CD4-positive, alpha-beta memory T cell (primary cell): ENCODE measurements at regions not wholly inside any gene's neighbourhood (a gene's known extent, or its start where the extent isn't known, plus 50 kb on each side); places are given as distances from the start of the nearest gene placed in this dataset.

Source experiments
- CTCF ChIA-PET: fragments of 350-600 bp; sonication (Branson Sonifier 250); formaldehyde crosslinking; loops from one replicate; lab custom pipeline; 2021; ENCODE audit warnings: inconsistent platforms; ENCODE audit not compliant: partially characterized antibody; lab: Charles Lee
- POLR2A ChIA-PET: fragments of 350-600 bp; sonication (Branson Sonifier 250); formaldehyde crosslinking; loops from one replicate; lab custom pipeline; 2021; ENCODE audit not compliant: partially characterized antibody; lab: Charles Lee
- DNase-seq, 5 donors: peaks; one replicate each; pipeline versions ENCODE4 v3.0.0 to v3.0.0-alpha.2; 2020 to 2022; ENCODE audit warnings: mixed read lengths in 1 of 5
- H3K27ac ChIP-seq: one replicate; pipeline ENCODE4 v1.7.0; 2013; ENCODE audit warnings: low read depth, low read length
- H3K27me3 ChIP-seq: 2 replicates; pipeline ENCODE4 v1.7.0; 2013; ENCODE audit warnings: mild to moderate bottlenecking, low read length, moderate library complexity; ENCODE audit not compliant: insufficient read depth
- H3K36me3 ChIP-seq: 2 replicates; pipeline ENCODE4 v1.7.0; 2013; ENCODE audit warnings: mild to moderate bottlenecking, low read length, moderate library complexity; ENCODE audit not compliant: insufficient read depth
- H3K4me1 ChIP-seq: 2 replicates; pipeline ENCODE4 v1.7.0; 2013; ENCODE audit warnings: mild to moderate bottlenecking, low read length, moderate library complexity; ENCODE audit not compliant: insufficient read depth
- H3K4me3 ChIP-seq, 2 donors: one replicate each; pipeline ENCODE4 v1.7.0; 2013; ENCODE audit warnings: low read length in 2 of 2, mild to moderate bottlenecking in 1 of 2
- H3K9me3 ChIP-seq, 2 donors: one replicate each; pipeline ENCODE4 v1.7.0; 2013; ENCODE audit warnings: low read length in 2 of 2, control low read depth in 1 of 2; ENCODE audit not compliant: control insufficient read depth in 1 of 2
- H3K27ac Mint-ChIP-seq, 7 donors: one replicate each; pipeline ENCODE4 v1.8.0; 2020 to 2021; ENCODE audit warnings: mixed read lengths in 7 of 7, mild to moderate bottlenecking in 6 of 7, inconsistent platforms in 3 of 7, moderate library complexity in 3 of 7
- H3K27me3 Mint-ChIP-seq, 2 donors: one replicate each; pipeline ENCODE4 v1.8.0; 2020 to 2021; ENCODE audit warnings: mixed read lengths in 2 of 2
- H3K36me3 Mint-ChIP-seq, 2 donors: one replicate each; pipeline ENCODE4 v1.8.0; 2020 to 2021; ENCODE audit warnings: mixed read lengths in 2 of 2, inconsistent platforms in 1 of 2, mild to moderate bottlenecking in 1 of 2
- H3K4me1 Mint-ChIP-seq, 4 donors: one replicate each; pipeline ENCODE4 v1.8.0; 2020 to 2021; ENCODE audit warnings: mixed read lengths in 4 of 4, mild to moderate bottlenecking in 1 of 4
- H3K4me3 Mint-ChIP-seq, 8 donors: one replicate each; pipeline ENCODE4 v1.8.0; 2020 to 2021; ENCODE audit warnings: mixed read lengths in 8 of 8, mild to moderate bottlenecking in 7 of 8, moderate library complexity in 6 of 8, inconsistent platforms in 3 of 8
- H3K9me3 Mint-ChIP-seq, 8 donors: one replicate each; pipeline ENCODE4 v1.8.0; 2020 to 2021; ENCODE audit warnings: mixed read lengths in 8 of 8, mild to moderate bottlenecking in 5 of 8, inconsistent platforms in 3 of 8, moderate library complexity in 1 of 8
- intact Hi-C: fragments of 100-400 bp; cut with micrococcal nuclease; formaldehyde crosslinking; loops from one replicate; pipeline ENCODE4 v1.15.1; 2023

DNA sequence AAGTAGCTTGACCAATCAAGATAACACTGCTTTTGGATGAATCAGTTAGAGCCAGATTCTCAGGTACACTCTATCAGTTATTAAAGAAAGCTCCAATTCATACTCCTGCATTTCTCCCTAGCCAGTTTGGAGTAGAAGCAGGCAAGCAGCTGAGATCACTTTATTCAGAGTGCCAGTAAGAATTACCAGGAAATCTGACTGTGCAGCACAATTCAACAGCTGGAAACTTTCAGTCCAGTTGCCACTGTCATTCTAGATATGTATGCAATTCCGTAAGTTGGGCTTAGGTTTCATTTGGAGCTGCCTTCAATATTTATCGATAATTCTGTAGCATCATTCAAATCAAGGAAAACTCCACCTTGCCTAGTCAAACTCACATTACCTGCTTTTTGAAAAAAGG is 2625.6 kb upstream of the PCDH20 start:
- H3K9me3 ChIP-seq = no peaks in the 10 kb centered on the region
- peaks cover 0 to 7% (median under 1%) of the 10 kb centered on the region in 8 donors for H3K9me3 Mint-ChIP-seq
- intact Hi-C loops = no loop called here
- H3K27ac ChIP-seq = no peak overlapping the region
- no peaks in the 10 kb centered on the region for H3K4me1 ChIP-seq
- no peaks in the 10 kb centered on the region for H3K36me3 ChIP-seq
- H3K4me1 Mint-ChIP-seq = no peaks in the 10 kb centered on the region
- no peak for DNase-seq
- H3K27ac Mint-ChIP-seq = no peak overlapping the region
- H3K36me3 Mint-ChIP-seq = no peaks in the 10 kb centered on the region
- CTCF ChIA-PET = no interaction called here
- no peaks in the 10 kb centered on the region for H3K27me3 ChIP-seq
- H3K4me3 ChIP-seq = no peak overlapping the region
- POLR2A ChIA-PET = no interaction called here
- no peaks in the 10 kb centered on the region for H3K27me3 Mint-ChIP-seq
- no peak overlapping the region for H3K4me3 Mint-ChIP-seq

DNA sequence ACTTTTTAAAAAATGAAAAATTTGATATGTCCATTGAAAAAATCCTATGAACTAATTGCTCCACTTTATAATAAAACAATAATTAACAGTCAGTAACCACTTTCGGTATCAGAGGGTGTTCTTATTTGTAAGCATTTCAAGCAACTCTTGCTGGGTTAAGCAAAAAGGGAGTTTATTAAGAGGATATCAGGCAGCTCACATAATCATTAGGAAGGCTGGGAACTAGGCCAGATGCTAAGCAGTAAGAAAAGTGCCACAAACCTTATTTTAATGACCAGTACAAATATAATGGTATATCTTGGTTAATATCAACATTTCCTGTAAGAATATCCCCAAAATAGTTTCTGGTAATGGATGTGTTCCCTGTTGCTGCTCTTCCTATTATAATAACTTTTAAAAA is 2618.3 kb upstream of the PCDH20 start:
- H3K4me3 Mint-ChIP-seq = no peak overlapping the region
- ChIA-PET CTCF (no interaction called here), POLR2A (no interaction called here)
- Histone ChIP-seq H3K36me3 (no peaks in the 10 kb centered on the region), H3K4me3 (no peak overlapping the region), H3K27me3 (no peaks in the 10 kb centered on the region), H3K4me1 (no peaks in the 10 kb centered on the region), H3K9me3 (no peaks in the 10 kb centered on the region), H3K27ac (no peak overlapping the region)
- H3K9me3 Mint-ChIP-seq = peaks cover 0 to 6% (median 3%) of the 10 kb centered on the region in 8 donors
- H3K27ac Mint-ChIP-seq = no peak overlapping the region
- intact Hi-C loops = no loop called here
- H3K27me3 Mint-ChIP-seq = no peaks in the 10 kb centered on the region
- no peaks in the 10 kb centered on the region for H3K36me3 Mint-ChIP-seq
- H3K4me1 Mint-ChIP-seq = no peaks in the 10 kb centered on the region
- DNase-seq = no peak

DNA sequence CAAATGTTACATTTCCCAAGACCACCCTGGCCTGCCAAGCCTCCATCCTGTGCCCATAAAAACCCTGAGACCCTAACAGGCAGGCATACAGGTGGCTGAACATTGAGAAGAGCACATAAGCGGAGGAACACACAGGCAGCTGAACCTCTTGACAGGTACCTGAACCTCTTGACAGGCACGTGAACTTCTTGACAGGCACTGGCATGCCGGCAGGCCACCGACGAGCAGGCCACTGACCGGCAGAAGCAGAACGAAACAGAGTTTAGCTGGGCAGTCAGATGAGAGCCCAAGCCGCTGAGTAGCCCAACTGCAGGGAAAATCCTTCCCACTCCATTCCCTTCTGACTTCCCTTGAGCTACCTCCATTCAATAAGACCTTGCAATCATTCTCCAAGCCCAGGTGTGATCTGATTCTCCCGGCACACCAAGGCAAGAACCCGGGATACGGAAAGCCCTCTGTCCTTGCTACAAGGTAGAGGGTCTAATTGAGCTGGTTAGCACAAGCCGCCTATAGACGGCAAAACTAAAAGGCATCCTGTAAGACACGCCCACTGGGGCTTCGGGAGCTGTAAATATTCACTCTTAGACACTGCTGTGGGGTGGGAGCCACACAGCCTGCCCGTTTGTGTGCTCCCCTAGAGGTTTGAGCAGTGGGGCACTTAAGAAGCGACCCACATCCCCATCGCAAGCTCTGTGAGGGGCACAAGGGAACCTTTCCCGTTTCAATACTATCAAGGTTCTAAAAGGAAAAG is 2613.9 kb upstream of the PCDH20 start:
- no peak for DNase-seq
- CTCF ChIA-PET = no interaction called here
- intact Hi-C loops = no loop called here

DNA sequence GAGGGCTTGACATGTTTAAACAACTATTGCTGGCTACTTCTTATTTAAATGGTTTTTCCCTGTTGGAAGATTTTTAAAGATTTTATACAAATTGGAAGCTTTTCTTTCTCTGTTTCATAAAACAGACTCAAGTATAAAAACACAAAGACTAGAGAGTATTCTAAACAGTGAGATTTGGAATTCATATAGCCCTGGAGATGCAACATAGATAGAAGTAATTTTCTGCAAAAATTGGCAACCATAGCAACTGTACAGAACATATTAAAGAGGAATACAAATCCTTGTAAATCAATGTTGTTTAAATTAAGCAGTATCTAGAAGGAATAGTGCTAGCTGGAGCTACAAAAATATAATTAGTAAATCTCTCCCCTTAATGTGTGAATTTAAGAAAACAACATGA is 2612.9 kb upstream of the PCDH20 start:
- H3K27me3 ChIP-seq = no peaks in the 10 kb centered on the region
- ChIA-PET POLR2A (no interaction called here), CTCF (no interaction called here)
- Mint-ChIP-seq H3K36me3 (no peaks in the 10 kb centered on the region), H3K4me3 (no peak overlapping the region), H3K27ac (no peak overlapping the region), H3K9me3 (peaks cover 0 to 17% (median 11%) of the 10 kb centered on the region in 8 donors), H3K4me1 (no peaks in the 10 kb centered on the region), H3K27me3 (no peaks in the 10 kb centered on the region)
- H3K36me3 ChIP-seq = no peaks in the 10 kb centered on the region
- no peak overlapping the region for H3K27ac ChIP-seq
- no peak overlapping the region for H3K4me3 ChIP-seq
- DNase-seq = no peak
- H3K9me3 ChIP-seq = no peaks in the 10 kb centered on the region
- intact Hi-C loops = no loop called here
- H3K4me1 ChIP-seq = no peaks in the 10 kb centered on the region

More for the DNA sequence above, 2613.9 kb upstream of the PCDH20 start:
- H3K27ac Mint-ChIP-seq = no peak overlapping the region
- H3K4me3 Mint-ChIP-seq = no peak overlapping the region
- no peaks in the 10 kb centered on the region for H3K36me3 Mint-ChIP-seq
- no peaks in the 10 kb centered on the region for H3K27me3 Mint-ChIP-seq
- no peaks in the 10 kb centered on the region for H3K4me1 Mint-ChIP-seq
- no peak overlapping the region for H3K4me3 ChIP-seq
- POLR2A ChIA-PET = no interaction called here
- no peaks in the 10 kb centered on the region for H3K36me3 ChIP-seq
- H3K9me3 Mint-ChIP-seq = peaks cover 0 to 14% (median 10%) of the 10 kb centered on the region in 8 donors
- no peak overlapping the region for H3K27ac ChIP-seq
- H3K27me3 ChIP-seq = no peaks in the 10 kb centered on the region
- no peaks in the 10 kb centered on the region for H3K4me1 ChIP-seq
- no peaks in the 10 kb centered on the region for H3K9me3 ChIP-seq

DNA sequence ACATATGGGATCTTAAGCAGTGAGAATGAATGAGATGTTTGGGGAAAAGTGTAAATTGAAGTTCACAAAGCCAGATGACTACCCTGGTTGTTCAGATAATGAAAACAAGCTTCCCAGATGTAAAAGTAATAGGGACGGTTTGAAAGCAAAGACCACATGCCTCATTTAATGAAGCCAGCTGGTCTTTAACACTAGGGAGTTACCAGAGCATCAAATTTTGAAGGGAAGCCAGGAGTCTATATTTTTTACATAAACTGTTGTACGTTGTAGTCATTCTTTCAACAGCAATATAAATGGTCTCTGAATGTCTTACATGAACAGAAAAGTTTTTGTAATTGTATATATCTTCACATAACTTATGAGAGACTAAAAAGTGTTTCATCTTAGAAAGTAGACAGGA is 2604.5 kb upstream of the PCDH20 start:
- CTCF ChIA-PET = no interaction called here
- no peak overlapping the region for H3K4me3 Mint-ChIP-seq

DNA sequence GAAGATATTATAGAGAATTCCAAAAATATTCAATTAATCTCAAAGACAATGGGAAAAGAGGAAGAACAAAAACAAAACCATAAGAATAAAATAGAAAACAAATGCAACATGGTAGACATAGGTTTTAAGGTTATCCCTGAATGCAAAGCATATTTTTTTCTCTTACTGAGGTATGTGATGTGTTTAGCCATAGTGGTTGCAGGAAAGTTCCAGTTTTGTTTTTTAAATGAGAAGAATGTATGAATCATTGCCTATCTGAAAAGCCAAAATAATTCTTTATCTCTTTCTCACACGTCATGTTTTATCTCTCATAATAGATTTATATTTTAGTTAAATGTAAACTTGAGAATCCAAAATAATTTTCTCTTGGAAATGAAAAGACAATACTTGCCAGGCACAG is 2591.7 kb upstream of the PCDH20 start:
- H3K36me3 ChIP-seq = no peaks in the 10 kb centered on the region
- H3K4me3 ChIP-seq = no peak overlapping the region
- H3K27ac ChIP-seq = no peak overlapping the region
- Mint-ChIP-seq H3K4me3 (no peak overlapping the region), H3K9me3 (peaks cover 0 to 18% (median 5%) of the 10 kb centered on the region in 8 donors), H3K4me1 (no peaks in the 10 kb centered on the region), H3K36me3 (no peaks in the 10 kb centered on the region), H3K27me3 (no peaks in the 10 kb centered on the region), H3K27ac (no peak overlapping the region)
- intact Hi-C loops = no loop called here
- no peak for DNase-seq
- no peaks in the 10 kb centered on the region for H3K9me3 ChIP-seq
- ChIA-PET POLR2A (no interaction called here), CTCF (no interaction called here)
- H3K27me3 ChIP-seq = no peaks in the 10 kb centered on the region
- H3K4me1 ChIP-seq = no peaks in the 10 kb centered on the region

More for the DNA sequence above, 2604.5 kb upstream of the PCDH20 start:
- Histone ChIP-seq H3K9me3 (no peaks in the 10 kb centered on the region), H3K4me1 (no peaks in the 10 kb centered on the region), H3K27me3 (no peaks in the 10 kb centered on the region), H3K27ac (no peak overlapping the region), H3K36me3 (no peaks in the 10 kb centered on the region), H3K4me3 (no peak overlapping the region)
- no peaks in the 10 kb centered on the region for H3K27me3 Mint-ChIP-seq
- intact Hi-C loops = no loop called here
- DNase-seq = no peak
- H3K9me3 Mint-ChIP-seq = peaks cover 0 to 15% (median 10%) of the 10 kb centered on the region in 8 donors
- H3K4me1 Mint-ChIP-seq = no peaks in the 10 kb centered on the region
- no peaks in the 10 kb centered on the region for H3K36me3 Mint-ChIP-seq
- no peak overlapping the region for H3K27ac Mint-ChIP-seq
- POLR2A ChIA-PET = no interaction called here

DNA sequence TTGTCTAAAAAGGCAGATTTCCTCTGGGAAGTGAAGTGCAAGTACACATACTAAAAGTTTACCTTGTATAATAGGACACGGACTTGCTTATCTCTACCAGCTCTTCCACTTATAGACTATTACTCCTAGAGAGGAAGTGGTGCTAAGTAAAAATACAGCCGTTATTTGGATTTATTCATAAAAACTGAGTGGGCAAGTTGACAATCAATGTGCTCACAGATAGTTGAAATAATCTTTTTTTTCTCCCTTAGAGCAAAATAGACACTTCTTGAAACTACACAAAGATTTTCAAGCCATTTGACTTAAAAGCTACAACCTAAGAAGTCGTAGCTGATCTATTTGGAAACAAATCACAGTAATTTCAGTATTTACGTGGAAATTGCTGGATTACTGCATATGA is 2584.7 kb upstream of the PCDH20 start:
- POLR2A ChIA-PET = no interaction called here

More for the DNA sequence above, 2584.7 kb upstream of the PCDH20 start:
- Histone ChIP-seq H3K27me3 (no peaks in the 10 kb centered on the region), H3K4me1 (no peaks in the 10 kb centered on the region), H3K36me3 (no peaks in the 10 kb centered on the region), H3K4me3 (no peak overlapping the region), H3K27ac (no peak overlapping the region), H3K9me3 (peaks cover 0 to 4% of the 10 kb centered on the region in 2 donors)
- no peak for DNase-seq
- Mint-ChIP-seq H3K36me3 (no peaks in the 10 kb centered on the region), H3K27me3 (no peaks in the 10 kb centered on the region), H3K4me3 (no peak overlapping the region), H3K4me1 (no peaks in the 10 kb centered on the region), H3K9me3 (peaks cover 2 to 15% (median 5%) of the 10 kb centered on the region in 8 donors), H3K27ac (no peak overlapping the region)
- CTCF ChIA-PET = no interaction called here
- intact Hi-C loops = no loop called here
